ENCODE measurements at regions not wholly inside any gene's neighbourhood (a gene's known extent, or its start where the extent isn't known, plus 50 kb on each side); places are given as distances from the start of the nearest gene placed in this dataset.

DNA sequence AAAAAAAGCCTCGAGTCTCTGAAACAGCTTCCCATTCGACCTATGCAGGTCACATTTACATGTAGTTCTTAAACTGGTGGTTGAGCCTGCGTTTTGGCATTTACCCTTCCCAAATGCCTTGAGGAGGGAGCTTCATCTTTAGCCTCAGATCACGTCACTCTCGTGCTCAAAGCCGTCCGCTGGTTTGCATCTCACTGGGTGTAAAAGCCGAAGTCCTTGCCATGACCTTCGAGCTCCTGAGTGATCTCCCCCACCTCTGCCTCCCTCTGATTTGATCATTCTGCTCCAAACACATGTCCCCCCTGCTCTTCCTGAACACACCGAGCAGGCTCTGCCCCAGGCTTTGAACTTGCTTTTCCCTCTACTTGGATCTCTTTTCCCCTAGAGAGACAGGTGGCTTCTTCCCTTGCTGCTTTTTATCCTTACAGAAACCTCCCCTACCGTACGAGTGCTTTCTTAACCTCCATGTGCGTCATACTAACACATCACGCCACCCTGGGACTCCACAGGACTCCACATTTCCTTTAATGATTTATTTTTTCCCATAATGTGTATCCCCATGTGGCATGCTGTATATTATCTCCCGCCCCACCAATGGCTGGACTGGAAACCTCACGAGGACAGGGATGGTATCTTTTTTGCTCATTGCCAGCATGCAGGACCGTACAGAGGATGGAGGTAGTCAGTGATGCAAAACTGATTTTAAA, 610.7 kb downstream of the VRK1 start:
- TF ChIP-seq POLR2AphosphoS5 (IDR thresholded peaks at IDR 0.05; ENCODE audit: low read depth, low read length) (no peak), SPI1 (IDR thresholded peaks at IDR 0.05; ENCODE audit: low read depth, low read length) (no peak), POU2F2 (IDR thresholded peaks at IDR 0.05; ENCODE audit: low read depth, low read length) (no peak), POLR2A (IDR thresholded peaks at IDR 0.05; ENCODE audit: low read depth, low read length) (no peak), TAF1 (IDR thresholded peaks at IDR 0.05; ENCODE audit: low read depth, low read length) (no peak), PAX5 (IDR thresholded peaks at IDR 0.05; ENCODE audit: insufficient read depth, low read length, severe bottlenecking) (no peak)
- FAIRE-seq (no peak), DNase-seq (ENCODE audit: insufficient read length, low spot score) (no peak)

DNA sequence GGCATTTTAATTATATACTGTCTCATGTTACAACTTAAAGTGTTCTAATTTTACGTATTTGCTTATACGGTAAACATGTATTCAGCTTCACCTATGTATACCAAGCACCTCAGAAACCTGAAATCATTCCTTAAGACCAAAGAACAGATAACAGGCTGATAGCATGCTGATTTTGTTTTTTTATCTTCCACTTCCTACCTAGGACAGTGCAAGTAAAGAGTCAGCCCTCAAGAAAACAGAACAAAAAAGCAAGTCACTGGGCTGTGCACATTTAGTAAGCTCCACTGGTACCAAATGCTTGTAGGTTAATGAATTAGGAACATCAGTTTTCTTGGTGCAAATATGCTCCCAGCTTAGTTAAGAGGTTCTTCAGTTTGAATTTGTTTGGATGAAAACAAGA, 611.3 kb downstream of the VRK1 start:
- TF ChIP-seq TAF1 (IDR thresholded peaks at IDR 0.05; ENCODE audit: low read depth, low read length) (no peak), POU2F2 (IDR thresholded peaks at IDR 0.05; ENCODE audit: low read depth, low read length) (no peak), SPI1 (IDR thresholded peaks at IDR 0.05; ENCODE audit: low read depth, low read length) (no peak), POLR2A (IDR thresholded peaks at IDR 0.05; ENCODE audit: low read depth, low read length) (no peak), PAX5 (IDR thresholded peaks at IDR 0.05; ENCODE audit: insufficient read depth, low read length, severe bottlenecking) (no peak), POLR2AphosphoS5 (IDR thresholded peaks at IDR 0.05; ENCODE audit: low read depth, low read length) (no peak)
- FAIRE-seq, result no peak
- no peak for DNase-seq (ENCODE audit: insufficient read length, low spot score)

DNA sequence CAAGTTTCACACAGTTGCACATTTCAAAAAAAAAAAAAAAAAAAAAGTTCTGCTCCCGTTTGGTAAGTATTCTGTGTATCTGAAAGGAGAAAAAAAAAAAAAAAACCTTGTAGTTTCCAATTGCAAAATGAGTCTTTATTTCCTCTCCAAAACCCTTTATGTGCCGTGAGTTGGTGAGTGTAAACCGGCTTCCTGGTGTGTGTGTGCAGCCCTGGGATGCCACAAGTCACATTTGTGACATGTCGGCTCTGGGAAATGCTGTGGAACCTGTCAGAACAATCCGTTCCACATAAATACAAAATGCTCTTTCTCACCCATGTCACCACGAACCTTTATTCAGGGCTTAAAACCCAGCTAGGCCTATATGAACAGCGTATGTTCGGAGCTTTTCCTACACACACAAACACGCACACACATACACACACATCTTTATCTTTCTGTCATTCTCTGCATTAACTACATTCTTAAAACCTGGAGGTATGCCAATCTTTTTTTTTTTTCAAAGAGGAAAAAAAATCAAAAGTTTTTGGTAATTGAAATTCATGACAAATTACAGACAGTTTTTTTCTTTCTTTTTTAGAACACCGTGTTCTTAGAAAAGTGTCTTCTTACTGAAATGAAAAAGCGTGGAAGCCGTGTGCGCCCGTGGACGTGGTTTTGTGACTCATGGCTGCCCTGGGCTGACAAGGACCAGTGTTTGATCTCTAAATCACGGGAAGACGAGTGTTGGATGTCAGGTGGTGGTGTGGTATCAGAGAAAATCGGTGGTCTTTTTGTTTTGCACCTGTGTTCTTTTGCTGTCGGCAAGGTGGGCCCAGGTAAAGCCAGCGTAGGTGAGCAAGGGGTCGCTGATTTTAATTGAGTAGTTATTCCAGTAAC, 612.0 kb downstream of the VRK1 start:
- FAIRE-seq (no peak), DNase-seq (ENCODE audit: insufficient read length, low spot score) (no peak)
- TF ChIP-seq POU2F2 (IDR thresholded peaks at IDR 0.05; ENCODE audit: low read depth, low read length), result no peak
- no peak for TF ChIP-seq SPI1 (IDR thresholded peaks at IDR 0.05; ENCODE audit: low read depth, low read length)
- TF ChIP-seq POLR2A (IDR thresholded peaks at IDR 0.05; ENCODE audit: low read depth, low read length), result no peak
- TF ChIP-seq POLR2AphosphoS5 (IDR thresholded peaks at IDR 0.05; ENCODE audit: low read depth, low read length), result no peak
- TF ChIP-seq PAX5 (IDR thresholded peaks at IDR 0.05; ENCODE audit: insufficient read depth, low read length, severe bottlenecking), result no peak
- no peak for TF ChIP-seq TAF1 (IDR thresholded peaks at IDR 0.05; ENCODE audit: low read depth, low read length)

DNA sequence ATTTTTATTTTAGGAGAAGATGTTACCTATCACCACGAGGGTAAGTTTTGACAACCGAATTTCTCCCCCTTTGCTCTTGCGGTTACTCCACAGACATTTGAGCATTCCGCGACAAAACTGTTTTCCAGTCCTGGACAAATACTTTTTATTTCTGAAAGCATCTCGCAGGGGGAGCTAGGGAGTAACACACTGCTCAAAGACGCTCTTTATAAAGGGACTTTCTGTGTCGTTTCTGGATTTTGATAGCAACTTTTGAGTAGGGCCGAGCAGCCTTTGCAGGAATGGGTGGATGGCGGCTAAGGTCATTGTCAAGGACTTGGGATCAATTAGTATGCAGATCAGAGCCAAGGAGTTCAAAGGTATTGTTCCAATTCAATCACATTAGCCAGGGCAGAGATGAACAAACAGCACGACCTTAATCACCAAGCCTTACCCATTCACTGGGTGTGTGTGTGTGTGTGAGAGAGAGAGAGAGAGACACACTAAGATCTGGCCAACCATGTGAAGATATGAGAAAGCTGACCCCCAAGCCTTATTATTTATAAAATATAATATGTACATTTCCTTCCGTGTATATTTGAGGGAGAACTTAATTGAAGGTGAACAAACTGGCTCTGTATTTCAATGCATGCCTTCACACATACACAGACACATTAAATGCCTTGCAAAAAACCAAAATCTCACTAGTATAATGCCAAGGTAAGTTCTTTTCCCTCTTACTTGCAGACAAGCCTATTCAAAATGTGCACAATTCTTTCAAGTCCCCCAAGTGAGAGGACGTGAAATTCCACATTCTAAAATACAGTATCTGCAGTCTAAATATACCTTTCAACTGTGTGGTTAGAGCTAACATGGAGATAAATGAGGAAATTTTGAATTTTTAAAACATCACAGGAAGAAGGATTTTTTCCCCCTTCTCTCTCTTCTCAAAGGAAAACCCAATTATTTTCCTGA, 613.8 kb downstream of the VRK1 start:
- FAIRE-seq, result no peak
- DNase-seq (ENCODE audit: insufficient read length, low spot score), result no peak
- TF ChIP-seq POLR2AphosphoS5 (IDR thresholded peaks at IDR 0.05; ENCODE audit: low read depth, low read length) (no peak), SPI1 (IDR thresholded peaks at IDR 0.05; ENCODE audit: low read depth, low read length) (no peak), POLR2A (IDR thresholded peaks at IDR 0.05; ENCODE audit: low read depth, low read length) (no peak), PAX5 (IDR thresholded peaks at IDR 0.05; ENCODE audit: insufficient read depth, low read length, severe bottlenecking) (no peak), POU2F2 (IDR thresholded peaks at IDR 0.05; ENCODE audit: low read depth, low read length) (no peak)

DNA sequence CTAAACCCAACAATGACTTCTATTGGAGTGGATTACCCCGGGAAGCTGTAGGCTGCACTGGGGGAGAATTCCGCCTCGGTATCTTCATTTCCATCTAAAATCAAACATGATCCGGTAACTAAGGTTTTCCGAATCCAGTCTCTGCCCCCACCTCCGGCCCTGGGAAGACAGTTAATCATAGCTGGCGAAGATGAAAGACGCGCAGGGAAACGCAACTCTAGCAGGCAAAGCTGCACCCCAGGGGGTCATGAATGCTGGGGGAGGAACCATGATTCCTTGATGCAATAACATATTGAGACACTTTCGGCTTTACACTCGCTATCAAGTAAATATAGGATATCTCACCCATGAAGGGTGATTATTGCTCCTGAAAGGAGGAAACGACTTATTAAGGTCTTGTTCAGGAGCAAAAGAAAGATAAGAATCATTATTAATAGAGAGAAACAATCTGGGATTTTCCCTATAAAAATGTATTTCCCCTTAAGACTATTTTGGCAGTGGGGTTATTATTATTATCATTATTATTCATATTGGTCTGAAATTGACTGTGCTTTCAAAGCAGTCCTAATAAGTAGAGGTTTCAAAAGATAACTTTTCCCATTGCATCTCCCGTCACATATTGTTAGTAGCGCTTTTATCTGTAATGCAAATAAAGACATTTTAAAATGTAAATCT, 614.9 kb downstream of the VRK1 start:
- no peak for TF ChIP-seq POLR2A (IDR thresholded peaks at IDR 0.05; ENCODE audit: low read depth, low read length)
- TF ChIP-seq PAX5 (IDR thresholded peaks at IDR 0.05; ENCODE audit: insufficient read depth, low read length, severe bottlenecking), result no peak
- FAIRE-seq (no peak), DNase-seq (ENCODE audit: insufficient read length, low spot score) (no peak)

DNA sequence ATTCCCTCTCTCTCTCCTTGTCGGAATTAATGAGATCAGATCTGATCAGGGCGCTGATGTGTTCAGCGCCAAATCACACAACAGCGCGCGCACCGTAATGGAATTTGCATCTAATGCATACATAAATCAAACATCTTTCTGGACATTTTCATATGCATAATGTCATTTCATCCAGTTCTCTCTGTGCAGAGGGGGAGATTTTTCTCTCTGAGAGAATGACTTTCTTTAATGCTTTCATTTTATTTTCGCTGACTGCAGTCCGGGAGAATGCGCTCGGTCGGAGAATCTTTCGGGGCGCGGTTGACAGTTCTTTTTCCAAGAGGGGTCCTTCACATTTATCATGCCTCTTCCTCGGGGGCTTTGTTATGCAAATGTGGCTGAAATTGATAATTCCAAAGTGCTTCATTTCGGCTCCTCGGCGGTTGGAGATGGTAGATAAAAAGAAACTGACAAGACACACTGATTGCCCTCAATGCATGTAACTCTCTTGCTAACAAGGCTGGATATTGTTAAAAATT, 615.9 kb downstream of the VRK1 start:
- TF ChIP-seq POLR2A (IDR thresholded peaks at IDR 0.05; ENCODE audit: low read depth, low read length), result no peak
- no peak for TF ChIP-seq TAF1 (IDR thresholded peaks at IDR 0.05; ENCODE audit: low read depth, low read length)
- no peak for TF ChIP-seq PAX5 (IDR thresholded peaks at IDR 0.05; ENCODE audit: insufficient read depth, low read length, severe bottlenecking)
- TF ChIP-seq SPI1 (IDR thresholded peaks at IDR 0.05; ENCODE audit: low read depth, low read length), result no peak
- no peak for TF ChIP-seq POLR2AphosphoS5 (IDR thresholded peaks at IDR 0.05; ENCODE audit: low read depth, low read length)
- TF ChIP-seq POU2F2 (IDR thresholded peaks at IDR 0.05; ENCODE audit: low read depth, low read length), result no peak

DNA sequence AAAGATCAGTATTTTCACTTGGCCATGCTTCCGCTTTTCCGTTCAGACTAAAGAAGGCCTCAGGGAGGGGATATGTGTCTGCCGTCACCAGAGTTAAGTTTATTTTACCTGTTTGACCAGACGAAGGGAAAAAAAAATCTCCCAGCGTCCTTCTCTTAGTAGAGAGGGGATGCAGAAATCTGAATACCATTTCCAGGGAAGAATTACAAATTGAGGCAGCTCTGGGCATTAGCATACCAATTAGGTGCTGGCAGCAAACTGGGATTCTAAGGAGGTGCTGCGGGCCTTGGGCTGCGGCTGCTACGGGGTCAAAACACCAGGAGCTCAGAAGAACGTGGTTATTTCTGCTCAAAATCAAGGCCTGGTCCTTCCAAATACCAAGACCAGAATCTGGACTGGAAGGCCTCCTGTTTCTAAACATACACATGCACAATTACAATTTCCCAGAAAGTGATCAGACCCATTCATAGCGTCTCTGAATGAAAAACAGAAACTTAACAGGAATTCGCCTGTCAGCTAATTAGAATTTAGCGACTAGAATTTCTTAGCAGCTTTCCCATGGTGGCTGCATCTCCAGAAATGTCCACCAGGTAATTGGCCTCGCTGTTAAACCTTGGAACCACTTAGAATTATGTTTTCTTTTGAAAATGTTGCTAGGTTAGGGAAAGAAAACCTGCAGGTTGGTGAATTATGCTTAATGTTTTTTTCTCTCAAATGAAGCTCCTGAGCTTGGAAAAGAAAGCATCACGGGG, 617.0 kb downstream of the VRK1 start:
- no peak for TF ChIP-seq TAF1 (IDR thresholded peaks at IDR 0.05; ENCODE audit: low read depth, low read length)
- TF ChIP-seq POLR2AphosphoS5 (IDR thresholded peaks at IDR 0.05; ENCODE audit: low read depth, low read length), result no peak
- no peak for TF ChIP-seq POLR2A (IDR thresholded peaks at IDR 0.05; ENCODE audit: low read depth, low read length)
- no peak for TF ChIP-seq PAX5 (IDR thresholded peaks at IDR 0.05; ENCODE audit: insufficient read depth, low read length, severe bottlenecking)
- TF ChIP-seq SPI1 (IDR thresholded peaks at IDR 0.05; ENCODE audit: low read depth, low read length), result no peak
- no peak for TF ChIP-seq POU2F2 (IDR thresholded peaks at IDR 0.05; ENCODE audit: low read depth, low read length)
- no peak for DNase-seq (ENCODE audit: insufficient read length, low spot score)
- no peak for FAIRE-seq

More for the DNA sequence above, 615.9 kb downstream of the VRK1 start:
- FAIRE-seq (no peak), DNase-seq (ENCODE audit: insufficient read length, low spot score) (no peak)

DNA sequence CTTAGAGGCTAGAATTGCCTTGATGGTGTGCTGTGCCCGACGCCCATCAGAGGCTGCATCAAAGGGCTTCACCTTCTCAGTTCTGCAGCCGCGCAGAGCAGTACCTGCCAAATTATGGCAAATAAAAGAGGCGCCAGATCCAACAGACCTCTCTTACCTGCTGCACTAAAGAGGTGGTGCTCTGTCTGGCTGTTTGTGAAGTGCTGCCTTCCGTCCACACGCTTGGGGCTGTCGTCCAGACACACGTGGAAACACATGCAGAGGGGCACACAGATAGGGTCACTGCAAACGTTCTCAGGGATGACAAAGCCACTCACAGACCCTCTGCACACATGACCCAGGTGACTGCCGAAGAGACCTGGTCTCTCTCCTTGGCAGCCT, 617.5 kb downstream of the VRK1 start:
- FAIRE-seq, result no peak
- TF ChIP-seq SPI1 (IDR thresholded peaks at IDR 0.05; ENCODE audit: low read depth, low read length), result no peak
- TF ChIP-seq POLR2AphosphoS5 (IDR thresholded peaks at IDR 0.05; ENCODE audit: low read depth, low read length), result no peak
- no peak for TF ChIP-seq TAF1 (IDR thresholded peaks at IDR 0.05; ENCODE audit: low read depth, low read length)
- TF ChIP-seq PAX5 (IDR thresholded peaks at IDR 0.05; ENCODE audit: insufficient read depth, low read length, severe bottlenecking), result no peak
- no peak for TF ChIP-seq POU2F2 (IDR thresholded peaks at IDR 0.05; ENCODE audit: low read depth, low read length)
- TF ChIP-seq POLR2A (IDR thresholded peaks at IDR 0.05; ENCODE audit: low read depth, low read length), result no peak
- DNase-seq (ENCODE audit: insufficient read length, low spot score), result no peak

All from GM12891 (cell line).